HL-60 (cell line): ENCODE measurements at regions not wholly inside any gene's neighbourhood (a gene's known extent, or its start where the extent isn't known, plus 50 kb on each side); places are given as distances from the start of the nearest gene placed in this dataset.

ENCODE experiments used
- CTCF ChIP-seq: IDR thresholded peaks from one replicate; pipeline ENCODE4 v1.5.1; 2011; ENCODE audit warnings: low read length, control low read depth, inconsistent platforms; ENCODE audit not compliant: insufficient read depth
- GABPA ChIP-seq: IDR thresholded peaks from 2 replicates; pipeline ENCODE4 v1.6.1; 2012; ENCODE audit warnings: low read depth
- POLR2AphosphoS5 ChIP-seq: IDR thresholded peaks from 2 replicates; pipeline ENCODE4 v1.6.1; 2012; ENCODE audit warnings: low read depth
- REST ChIP-seq: IDR thresholded peaks from 2 replicates; pipeline ENCODE4 v1.6.1; 2012; ENCODE audit warnings: low read depth; ENCODE audit not compliant: insufficient replicate concordance
- SPI1 ChIP-seq: IDR thresholded peaks from 2 replicates; pipeline ENCODE4 v1.6.1; 2012; ENCODE audit warnings: low read depth, mild to moderate bottlenecking, borderline replicate concordance

GRCh38 chr2:176794392-176794791 lies 418.2 kb upstream of the HNRNPA3 start:
- TF ChIP-seq REST, result no peak
- no peak for TF ChIP-seq POLR2AphosphoS5
- no peak for TF ChIP-seq CTCF
- no peak for TF ChIP-seq GABPA
- no peak for TF ChIP-seq SPI1
